ENCODE measurements at regions not wholly inside any gene's neighbourhood (a gene's known extent, or its start where the extent isn't known, plus 50 kb on each side); places are given as distances from the start of the nearest gene placed in this dataset.

- no peak overlapping the region for H2AFZ ChIP-seq (ENCODE audit: low read length)
- H3K27ac ChIP-seq (ENCODE audit: insufficient read depth, low read length) = no peak overlapping the region
- H3K36me3 ChIP-seq (ENCODE audit: control insufficient read depth, insufficient read depth, low read length) = no peaks in the 10 kb centered on the region
- H3K4me2 ChIP-seq (ENCODE audit: extremely low read depth, insufficient read depth, low read length) = no peak overlapping the region
- no peak overlapping the region for H3K9ac ChIP-seq (ENCODE audit: insufficient read depth, low read length)
- H3K9me3 ChIP-seq (ENCODE audit: control insufficient read depth, insufficient read depth, low read depth, low read length) = no peaks in the 10 kb centered on the region
- no peaks in the 10 kb centered on the region for H3K4me1 ChIP-seq (ENCODE audit: control insufficient read depth, extremely low read depth, insufficient read depth, low read length)
- TF ChIP-seq EZH2 (IDR thresholded peaks at IDR 0.05; ENCODE audit: low read length, missing control alignments) (no peak), CTCF (conservative IDR thresholded peaks at IDR 0.05 in 1 of 2, IDR thresholded peaks at IDR 0.05 in 1 of 2; ENCODE audit: low read depth in 1 of 2, low read length in 2 of 2) (no peak)
- peak in 1 of 2 donors; percentile 0 for DNase-seq (ENCODE audit: low read depth in 2 of 2)
- H4K20me1 ChIP-seq (ENCODE audit: control insufficient read depth, extremely low read depth, insufficient read depth, low read length) = no peaks in the 10 kb centered on the region
- no peaks in the 10 kb centered on the region for H3K79me2 ChIP-seq (ENCODE audit: control insufficient read depth, insufficient read depth, low read length)
- H3K27me3 ChIP-seq (ENCODE audit: control insufficient read depth, insufficient read depth, low read length) = no peaks in the 10 kb centered on the region
- H3K4me3 ChIP-seq (replicated peaks in 1 of 4; ENCODE audit: control extremely low read depth in 1 of 4, insufficient read depth in 1 of 4, low read depth in 3 of 4, low read length in 4 of 4) = no peak overlapping the region
Observed at GRCh38 chr4:130424211-130424610, 1328.3 kb downstream of the C4orf33 start.

GRCh38 chr4:130432289-130432688 lies 1336.3 kb downstream of the C4orf33 start:
- H3K4me3 ChIP-seq (replicated peaks in 1 of 4; ENCODE audit: control extremely low read depth in 1 of 4, insufficient read depth in 1 of 4, low read depth in 3 of 4, low read length in 4 of 4) = no peak overlapping the region
- TF ChIP-seq CTCF (conservative IDR thresholded peaks at IDR 0.05 in 1 of 2, IDR thresholded peaks at IDR 0.05 in 1 of 2; ENCODE audit: low read depth in 1 of 2, low read length in 2 of 2) (no peak), EZH2 (IDR thresholded peaks at IDR 0.05; ENCODE audit: low read length, missing control alignments) (no peak)
- no peak for DNase-seq (ENCODE audit: low read depth in 2 of 2)

GRCh38 chr4:130449741-130450140 lies 1353.8 kb downstream of the C4orf33 start:
- DNase-seq (ENCODE audit: low read depth in 2 of 2) = peak in 1 of 2 donors; percentile 17
- H3K27me3 ChIP-seq (ENCODE audit: control insufficient read depth, insufficient read depth, low read length) = no peaks in the 10 kb centered on the region
- no peaks in the 10 kb centered on the region for H3K79me2 ChIP-seq (ENCODE audit: control insufficient read depth, insufficient read depth, low read length)
- no peak overlapping the region for H3K4me3 ChIP-seq (replicated peaks in 1 of 4; ENCODE audit: control extremely low read depth in 1 of 4, insufficient read depth in 1 of 4, low read depth in 3 of 4, low read length in 4 of 4)
- H3K4me1 ChIP-seq (ENCODE audit: control insufficient read depth, extremely low read depth, insufficient read depth, low read length) = no peaks in the 10 kb centered on the region
- no peak overlapping the region for H2AFZ ChIP-seq (ENCODE audit: low read length)
- H3K9me3 ChIP-seq (ENCODE audit: control insufficient read depth, insufficient read depth, low read depth, low read length) = no peaks in the 10 kb centered on the region
- H3K36me3 ChIP-seq (ENCODE audit: control insufficient read depth, insufficient read depth, low read length) = no peaks in the 10 kb centered on the region
- no peak overlapping the region for H3K9ac ChIP-seq (ENCODE audit: insufficient read depth, low read length)
- no peak for TF ChIP-seq CTCF (conservative IDR thresholded peaks at IDR 0.05 in 1 of 2, IDR thresholded peaks at IDR 0.05 in 1 of 2; ENCODE audit: low read depth in 1 of 2, low read length in 2 of 2)
- no peak for TF ChIP-seq EZH2 (IDR thresholded peaks at IDR 0.05; ENCODE audit: low read length, missing control alignments)
- no peaks in the 10 kb centered on the region for H4K20me1 ChIP-seq (ENCODE audit: control insufficient read depth, extremely low read depth, insufficient read depth, low read length)
- no peak overlapping the region for H3K27ac ChIP-seq (ENCODE audit: insufficient read depth, low read length)
- H3K4me2 ChIP-seq (ENCODE audit: extremely low read depth, insufficient read depth, low read length) = no peak overlapping the region

More at GRCh38 chr4:130432289-130432688, 1336.3 kb downstream of the C4orf33 start:
- Histone ChIP-seq H2AFZ (ENCODE audit: low read length) (no peak overlapping the region), H3K27me3 (ENCODE audit: control insufficient read depth, insufficient read depth, low read length) (no peaks in the 10 kb centered on the region), H4K20me1 (ENCODE audit: control insufficient read depth, extremely low read depth, insufficient read depth, low read length) (no peaks in the 10 kb centered on the region), H3K4me1 (ENCODE audit: control insufficient read depth, extremely low read depth, insufficient read depth, low read length) (no peaks in the 10 kb centered on the region), H3K9ac (ENCODE audit: insufficient read depth, low read length) (no peak overlapping the region), H3K27ac (ENCODE audit: insufficient read depth, low read length) (no peak overlapping the region), H3K9me3 (ENCODE audit: control insufficient read depth, insufficient read depth, low read depth, low read length) (no peaks in the 10 kb centered on the region), H3K79me2 (ENCODE audit: control insufficient read depth, insufficient read depth, low read length) (no peaks in the 10 kb centered on the region), H3K4me2 (ENCODE audit: extremely low read depth, insufficient read depth, low read length) (no peak overlapping the region), H3K36me3 (ENCODE audit: control insufficient read depth, insufficient read depth, low read length) (no peaks in the 10 kb centered on the region)

Data from fibroblast of lung (primary cell).